Retinal pigment epithelial cell (primary cell): ENCODE measurements at regions not wholly inside any gene's neighbourhood (a gene's known extent, or its start where the extent isn't known, plus 50 kb on each side); places are given as distances from the start of the nearest gene placed in this dataset.

Source experiments
- DNase-seq: peaks from one replicate; pipeline ENCODE4 v3.0.0-alpha.2; 2010; ENCODE audit warnings: low read depth
- H3K4me3 ChIP-seq: 2 replicates; pipeline ENCODE4 v1.5.1; 2011; ENCODE audit warnings: mild to moderate bottlenecking, low read length, control low read depth, moderate library complexity
- TF ChIP-seq, protein P1 (sequence below): conservative IDR thresholded peaks from 2 replicates; pipeline ENCODE4 v1.5.1; 2011; ENCODE audit warnings: low read depth, low read length, control low read depth, inconsistent platforms

- DNase-seq, result no peak
- TF ChIP-seq, protein P1, sequence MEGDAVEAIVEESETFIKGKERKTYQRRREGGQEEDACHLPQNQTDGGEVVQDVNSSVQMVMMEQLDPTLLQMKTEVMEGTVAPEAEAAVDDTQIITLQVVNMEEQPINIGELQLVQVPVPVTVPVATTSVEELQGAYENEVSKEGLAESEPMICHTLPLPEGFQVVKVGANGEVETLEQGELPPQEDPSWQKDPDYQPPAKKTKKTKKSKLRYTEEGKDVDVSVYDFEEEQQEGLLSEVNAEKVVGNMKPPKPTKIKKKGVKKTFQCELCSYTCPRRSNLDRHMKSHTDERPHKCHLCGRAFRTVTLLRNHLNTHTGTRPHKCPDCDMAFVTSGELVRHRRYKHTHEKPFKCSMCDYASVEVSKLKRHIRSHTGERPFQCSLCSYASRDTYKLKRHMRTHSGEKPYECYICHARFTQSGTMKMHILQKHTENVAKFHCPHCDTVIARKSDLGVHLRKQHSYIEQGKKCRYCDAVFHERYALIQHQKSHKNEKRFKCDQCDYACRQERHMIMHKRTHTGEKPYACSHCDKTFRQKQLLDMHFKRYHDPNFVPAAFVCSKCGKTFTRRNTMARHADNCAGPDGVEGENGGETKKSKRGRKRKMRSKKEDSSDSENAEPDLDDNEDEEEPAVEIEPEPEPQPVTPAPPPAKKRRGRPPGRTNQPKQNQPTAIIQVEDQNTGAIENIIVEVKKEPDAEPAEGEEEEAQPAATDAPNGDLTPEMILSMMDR, result no peak
- no peak overlapping the region for H3K4me3 ChIP-seq
Observed at GRCh38 chr2:37786854-37787253, 115.4 kb upstream of the CDC42EP3 start.

DNA sequence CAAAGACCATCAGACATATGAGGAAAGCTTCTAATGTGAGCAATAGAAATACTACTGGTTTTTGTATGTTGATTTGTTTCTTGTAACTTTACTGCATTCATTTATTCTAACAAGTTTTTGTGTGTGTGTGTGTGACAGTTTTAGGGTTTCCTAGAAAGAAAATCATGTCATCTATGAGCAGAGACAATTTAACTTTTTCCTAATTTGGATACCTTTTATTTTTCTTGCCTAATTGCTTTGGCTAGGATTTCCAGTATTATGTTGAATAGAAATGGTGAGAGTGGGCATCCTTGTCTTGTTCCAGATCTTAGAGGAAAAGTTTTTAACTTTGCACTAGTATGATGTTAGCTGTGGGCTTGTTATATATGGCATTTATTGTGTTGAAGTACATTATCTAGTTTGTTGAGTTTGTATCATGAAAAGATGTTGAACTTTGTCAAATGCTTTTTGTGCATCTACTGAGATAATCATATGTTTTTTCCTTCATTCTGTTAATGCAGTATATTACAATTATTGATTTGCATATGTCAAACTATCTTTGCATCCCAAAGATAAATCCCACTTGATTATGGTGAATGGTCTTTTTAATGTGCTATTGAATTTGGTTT, 117.3 kb upstream of the CDC42EP3 start:
- no peak overlapping the region for H3K4me3 ChIP-seq
- no peak for DNase-seq
- TF ChIP-seq, protein P1, result no peak

DNA sequence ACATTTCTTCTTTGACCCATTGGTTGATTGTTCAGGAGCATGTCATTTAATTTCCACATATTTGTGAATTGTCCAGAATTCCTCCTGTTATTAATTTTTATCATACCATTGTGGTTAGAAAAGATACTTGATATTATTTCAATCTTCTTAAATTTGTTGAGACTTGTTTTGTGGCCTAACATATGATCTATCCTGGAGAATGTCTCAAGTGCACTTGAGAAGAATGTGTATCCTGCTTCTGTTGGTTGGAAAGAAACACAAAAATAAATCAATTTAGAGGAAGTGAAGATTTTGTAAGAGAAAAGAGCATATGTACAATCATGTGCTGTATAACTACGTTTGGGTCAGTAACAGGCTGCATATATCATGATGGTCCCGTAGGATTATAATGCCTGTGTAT, 118.6 kb upstream of the CDC42EP3 start:
- no peak for DNase-seq
- TF ChIP-seq, protein P1, result no peak
- H3K4me3 ChIP-seq, result no peak overlapping the region

GRCh38 chr2:37790462-37790861, 119.0 kb upstream of the CDC42EP3 start:
- no peak for DNase-seq
- H3K4me3 ChIP-seq, result no peak overlapping the region
- TF ChIP-seq, protein P1, result no peak

- TF ChIP-seq, protein P1, result no peak
- no peak overlapping the region for H3K4me3 ChIP-seq
- DNase-seq, result no peak
Observed at GRCh38 chr2:37792366-37792765, 120.9 kb upstream of the CDC42EP3 start.

- TF ChIP-seq, protein P1, result no peak
- no peak overlapping the region for H3K4me3 ChIP-seq
- DNase-seq, result no peak
Observed at GRCh38 chr2:37793004-37793403, 121.6 kb upstream of the CDC42EP3 start.

- TF ChIP-seq, protein P1, result no peak
- DNase-seq, result no peak
- no peak overlapping the region for H3K4me3 ChIP-seq
Observed at GRCh38 chr2:37794717-37795116, 123.3 kb upstream of the CDC42EP3 start.
